Ishikawa (cell line): ENCODE measurements at regions not wholly inside any gene's neighbourhood (a gene's known extent, or its start where the extent isn't known, plus 50 kb on each side); places are given as distances from the start of the nearest gene placed in this dataset.

ENCODE experiments used
- CEBPB ChIP-seq: IDR thresholded peaks from 2 replicates; pipeline ENCODE4 v1.6.1; 2012
- CREB1 ChIP-seq: IDR thresholded peaks from 2 replicates; pipeline ENCODE4 v1.6.1; 2012; ENCODE audit warnings: low read depth
- EGR1 ChIP-seq: IDR thresholded peaks from 2 replicates; pipeline ENCODE4 v1.6.1; 2012
- EP300 ChIP-seq: IDR thresholded peaks from 2 replicates; pipeline ENCODE4 v1.6.1; 2012; ENCODE audit warnings: borderline replicate concordance
- FOXM1 ChIP-seq: IDR thresholded peaks from 2 replicates; pipeline ENCODE4 v1.6.1; 2012; ENCODE audit warnings: low read depth, borderline replicate concordance
- NFIC ChIP-seq: IDR thresholded peaks from 2 replicates; pipeline ENCODE4 v1.6.1; 2012
- RAD21 ChIP-seq: IDR thresholded peaks from 2 replicates; pipeline ENCODE4 v1.6.1; 2012; ENCODE audit warnings: low read depth
- TAF1 ChIP-seq: IDR thresholded peaks from 2 replicates; pipeline ENCODE4 v1.6.1; 2012; ENCODE audit warnings: low read depth, mild to moderate bottlenecking
- TCF12 ChIP-seq: IDR thresholded peaks from 2 replicates; pipeline ENCODE4 v1.6.1; 2012; ENCODE audit warnings: low read depth
- TEAD4 ChIP-seq: IDR thresholded peaks from 2 replicates; pipeline ENCODE4 v1.6.1; 2012
- YY1 ChIP-seq: IDR thresholded peaks from 2 replicates; pipeline ENCODE4 v1.6.1; 2012; ENCODE audit warnings: low read depth
- ZBTB7A ChIP-seq: IDR thresholded peaks from 2 replicates; pipeline ENCODE4 v1.6.1; 2012; ENCODE audit warnings: low read depth
- TF ChIP-seq, protein P1 (sequence below): IDR thresholded peaks from 2 replicates; pipeline ENCODE4 v1.6.1; 2012
- TF ChIP-seq, protein P2 (sequence below): IDR thresholded peaks from 2 replicates; pipeline ENCODE4 v1.6.1; 2012
- TF ChIP-seq, protein P3 (sequence below): IDR thresholded peaks from 2 replicates; pipeline ENCODE4 v1.6.1; 2012; ENCODE audit warnings: low read depth, mild to moderate bottlenecking

DNA sequence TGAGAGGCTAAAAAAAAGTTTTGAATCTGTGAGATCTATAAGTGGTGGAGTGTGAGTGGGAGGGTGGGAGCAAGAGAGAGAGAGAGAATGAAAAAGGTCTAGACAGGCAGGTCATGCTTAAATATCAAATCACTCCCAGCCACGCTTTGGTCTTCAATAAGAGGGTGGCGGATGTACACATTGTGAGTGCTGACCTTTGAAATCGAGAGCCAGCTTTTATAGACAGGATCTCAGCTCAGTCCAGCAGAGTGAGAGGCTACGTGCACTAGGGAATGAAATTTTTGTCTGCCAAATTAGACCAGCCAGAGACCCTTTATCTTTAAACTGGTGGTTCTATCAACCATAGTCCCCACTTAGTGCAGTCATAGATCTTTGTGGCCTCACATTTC lies 342.3 kb upstream of the PROK2 start:
- TF ChIP-seq NFIC (no peak), ZBTB7A (no peak), TCF12 (no peak)

DNA sequence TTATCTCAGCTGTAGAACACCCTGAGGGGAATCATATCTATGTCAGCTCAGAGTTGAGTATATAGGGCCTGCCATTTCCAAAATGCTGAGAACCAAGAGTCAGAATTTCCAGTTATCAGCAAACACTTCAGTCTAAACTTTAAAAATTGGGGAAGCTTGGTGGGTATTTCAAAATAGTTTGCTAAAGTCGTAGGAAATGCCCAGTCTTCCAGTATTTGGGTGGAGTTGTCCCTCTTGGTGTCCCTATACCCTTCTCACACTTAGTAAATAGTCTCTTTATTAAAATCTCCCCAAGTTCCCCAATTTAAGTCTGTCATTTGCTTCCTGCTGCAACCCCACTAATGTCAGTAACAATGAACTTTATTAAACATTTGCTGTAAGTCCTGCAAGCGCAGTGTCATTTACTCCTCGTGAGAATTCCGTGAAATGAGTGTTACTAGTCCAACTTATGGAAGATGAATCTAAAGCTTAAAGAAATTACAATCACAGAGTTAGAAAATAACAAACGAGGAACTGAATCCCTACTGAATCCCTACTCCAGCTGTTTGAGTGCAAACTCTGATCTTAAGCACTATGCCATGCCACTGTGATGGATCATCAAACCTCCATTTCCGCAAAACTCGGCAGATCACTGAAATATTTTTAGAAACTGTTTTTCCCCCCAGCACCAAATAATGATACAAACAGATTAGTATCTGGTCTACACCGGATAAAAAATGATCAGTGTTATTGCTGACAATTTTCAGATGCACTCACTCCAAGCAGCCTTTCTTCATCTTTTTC lies 341.7 kb upstream of the PROK2 start:
- TF ChIP-seq ZBTB7A (no peak), NFIC (no peak), EP300 (no peak), TCF12 (no peak), RAD21 (no peak), TEAD4 (no peak), CEBPB (no peak), TAF1 (no peak), CREB1 (no peak), EGR1 (no peak), YY1 (no peak), FOXM1 (no peak)
- TF ChIP-seq, protein P1, sequence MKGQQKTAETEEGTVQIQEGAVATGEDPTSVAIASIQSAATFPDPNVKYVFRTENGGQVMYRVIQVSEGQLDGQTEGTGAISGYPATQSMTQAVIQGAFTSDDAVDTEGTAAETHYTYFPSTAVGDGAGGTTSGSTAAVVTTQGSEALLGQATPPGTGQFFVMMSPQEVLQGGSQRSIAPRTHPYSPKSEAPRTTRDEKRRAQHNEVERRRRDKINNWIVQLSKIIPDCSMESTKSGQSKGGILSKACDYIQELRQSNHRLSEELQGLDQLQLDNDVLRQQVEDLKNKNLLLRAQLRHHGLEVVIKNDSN: no peak
- TF ChIP-seq, protein P2, sequence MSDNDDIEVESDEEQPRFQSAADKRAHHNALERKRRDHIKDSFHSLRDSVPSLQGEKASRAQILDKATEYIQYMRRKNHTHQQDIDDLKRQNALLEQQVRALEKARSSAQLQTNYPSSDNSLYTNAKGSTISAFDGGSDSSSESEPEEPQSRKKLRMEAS: no peak
- TF ChIP-seq, protein P3, sequence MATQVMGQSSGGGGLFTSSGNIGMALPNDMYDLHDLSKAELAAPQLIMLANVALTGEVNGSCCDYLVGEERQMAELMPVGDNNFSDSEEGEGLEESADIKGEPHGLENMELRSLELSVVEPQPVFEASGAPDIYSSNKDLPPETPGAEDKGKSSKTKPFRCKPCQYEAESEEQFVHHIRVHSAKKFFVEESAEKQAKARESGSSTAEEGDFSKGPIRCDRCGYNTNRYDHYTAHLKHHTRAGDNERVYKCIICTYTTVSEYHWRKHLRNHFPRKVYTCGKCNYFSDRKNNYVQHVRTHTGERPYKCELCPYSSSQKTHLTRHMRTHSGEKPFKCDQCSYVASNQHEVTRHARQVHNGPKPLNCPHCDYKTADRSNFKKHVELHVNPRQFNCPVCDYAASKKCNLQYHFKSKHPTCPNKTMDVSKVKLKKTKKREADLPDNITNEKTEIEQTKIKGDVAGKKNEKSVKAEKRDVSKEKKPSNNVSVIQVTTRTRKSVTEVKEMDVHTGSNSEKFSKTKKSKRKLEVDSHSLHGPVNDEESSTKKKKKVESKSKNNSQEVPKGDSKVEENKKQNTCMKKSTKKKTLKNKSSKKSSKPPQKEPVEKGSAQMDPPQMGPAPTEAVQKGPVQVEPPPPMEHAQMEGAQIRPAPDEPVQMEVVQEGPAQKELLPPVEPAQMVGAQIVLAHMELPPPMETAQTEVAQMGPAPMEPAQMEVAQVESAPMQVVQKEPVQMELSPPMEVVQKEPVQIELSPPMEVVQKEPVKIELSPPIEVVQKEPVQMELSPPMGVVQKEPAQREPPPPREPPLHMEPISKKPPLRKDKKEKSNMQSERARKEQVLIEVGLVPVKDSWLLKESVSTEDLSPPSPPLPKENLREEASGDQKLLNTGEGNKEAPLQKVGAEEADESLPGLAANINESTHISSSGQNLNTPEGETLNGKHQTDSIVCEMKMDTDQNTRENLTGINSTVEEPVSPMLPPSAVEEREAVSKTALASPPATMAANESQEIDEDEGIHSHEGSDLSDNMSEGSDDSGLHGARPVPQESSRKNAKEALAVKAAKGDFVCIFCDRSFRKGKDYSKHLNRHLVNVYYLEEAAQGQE: no peak

DNA sequence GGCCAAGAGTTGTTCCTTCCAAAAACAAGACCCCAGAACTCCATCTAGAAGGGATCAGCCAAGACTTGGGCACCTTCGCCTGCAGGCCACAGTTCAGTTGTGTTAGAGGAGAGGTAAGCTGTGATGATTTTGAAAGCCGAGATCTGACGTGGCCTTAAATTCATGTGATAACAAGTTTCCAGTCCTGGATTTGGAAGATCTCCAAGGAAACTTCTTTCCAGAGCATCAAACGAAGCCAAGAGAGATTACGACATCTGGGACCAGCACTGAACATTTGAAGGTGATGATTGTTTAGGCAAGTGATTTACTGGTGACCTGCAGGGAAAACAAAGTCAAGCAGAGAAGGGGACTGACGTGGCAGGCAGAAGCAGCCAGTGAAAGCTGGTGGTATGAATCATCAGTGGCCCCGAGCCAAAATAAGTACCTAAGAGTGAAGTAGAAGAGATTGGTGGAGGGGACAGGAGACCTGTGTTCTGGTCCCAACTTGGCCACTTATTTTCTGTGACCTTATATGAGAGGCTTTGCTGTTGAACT lies 339.0 kb upstream of the PROK2 start:
- TF ChIP-seq, protein P2: 0 out of 2 replicates have a peak, but pooled peaks have one; percentile 22
- TF ChIP-seq TAF1: no peak
- TF ChIP-seq RAD21: no peak
- peak; percentile 94 for TF ChIP-seq CEBPB
- TF ChIP-seq ZBTB7A: no peak
- TF ChIP-seq, protein P1: no peak
- TF ChIP-seq NFIC: peak; percentile 92
- no peak; the same call in 1 of the 2 replicates for TF ChIP-seq TEAD4
- TF ChIP-seq YY1: no peak
- 0 out of 2 replicates have a peak, but pooled peaks have one; percentile 61 for TF ChIP-seq TCF12
- no peak for TF ChIP-seq CREB1
- TF ChIP-seq FOXM1: no peak
- TF ChIP-seq, protein P3: no peak
- TF ChIP-seq EGR1: no peak
- peak; percentile 66; the same call in 1 of the 2 replicates for TF ChIP-seq EP300

DNA sequence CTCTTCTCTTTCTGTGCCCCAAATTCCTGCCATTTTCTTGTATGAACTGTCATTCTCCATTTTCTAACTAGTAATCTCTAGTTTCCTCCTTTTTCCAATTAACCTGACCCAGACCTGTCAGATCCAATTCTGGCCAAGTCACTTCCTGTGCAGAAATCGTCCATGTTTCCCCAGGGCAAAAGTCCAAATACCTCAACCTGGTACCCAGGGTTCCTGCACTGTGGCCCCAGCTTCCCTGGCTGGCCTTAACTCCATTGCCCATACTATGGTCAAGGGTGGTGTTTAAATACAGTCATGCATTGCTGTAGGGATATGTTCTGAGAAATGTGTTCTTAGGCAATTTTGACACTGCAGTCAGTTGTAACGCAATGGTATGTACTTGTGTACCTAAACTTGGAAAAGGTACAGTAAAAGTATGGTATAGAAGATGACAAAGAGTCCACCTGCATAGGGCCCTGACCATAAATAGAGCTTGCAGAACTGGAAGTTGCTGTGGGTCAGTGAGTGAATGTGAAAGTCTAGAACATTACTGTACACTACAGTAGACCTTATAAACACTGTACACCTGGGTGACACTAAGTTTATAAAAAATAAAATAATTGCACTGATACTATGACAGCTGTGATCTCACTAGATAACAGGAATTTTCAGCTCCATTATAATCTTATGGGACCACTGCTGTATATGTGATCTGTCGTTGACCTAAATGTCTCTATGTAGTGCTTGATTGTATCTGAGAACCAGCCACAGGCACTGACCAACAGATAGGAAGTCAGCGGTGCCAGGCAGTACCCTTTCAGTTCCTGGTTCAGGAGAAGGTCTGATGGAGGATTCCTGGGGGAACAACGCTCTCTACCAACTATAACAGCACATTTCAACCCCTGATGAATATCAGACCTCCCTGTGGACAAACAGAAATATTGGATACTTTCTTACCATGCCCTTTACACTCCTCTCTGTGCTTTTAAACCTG lies 336.1 kb upstream of the PROK2 start:
- no peak for TF ChIP-seq CEBPB
- no peak for TF ChIP-seq ZBTB7A
- TF ChIP-seq, protein P2: no peak
- no peak for TF ChIP-seq YY1
- TF ChIP-seq NFIC: no peak
- TF ChIP-seq TCF12: no peak
- TF ChIP-seq EGR1: no peak
- no peak for TF ChIP-seq RAD21
- TF ChIP-seq EP300: no peak
- no peak for TF ChIP-seq TAF1
- no peak for TF ChIP-seq CREB1
- TF ChIP-seq TEAD4: no peak
- TF ChIP-seq, protein P1: no peak
- TF ChIP-seq FOXM1: no peak
- TF ChIP-seq, protein P3: no peak
